Nephron (organoid): ENCODE measurements at regions not wholly inside any gene's neighbourhood (a gene's known extent, or its start where the extent isn't known, plus 50 kb on each side); places are given as distances from the start of the nearest gene placed in this dataset.

Experiments
- H3K27ac Mint-ChIP-seq, 3 experiments: 2 replicates each; pipeline ENCODE4 v1.8.0; 2020; ENCODE audit warnings: mixed read lengths in 3 of 3, mild to moderate bottlenecking in 2 of 3, moderate library complexity in 1 of 3
- H3K27me3 Mint-ChIP-seq: 2 replicates; pipeline ENCODE4 v1.8.0; 2021; ENCODE audit warnings: low read depth, mild to moderate bottlenecking, moderate library complexity, mixed read lengths
- H3K36me3 Mint-ChIP-seq: 2 replicates; pipeline ENCODE4 v1.8.0; 2020; ENCODE audit warnings: low read depth, mixed read lengths
- H3K4me1 Mint-ChIP-seq: 2 replicates; pipeline ENCODE4 v1.8.0; 2020; ENCODE audit warnings: mixed read lengths
- H3K4me3 Mint-ChIP-seq, 3 experiments: 2 replicates each; pipeline ENCODE4 v1.8.0; 2020; ENCODE audit warnings: mild to moderate bottlenecking in 3 of 3, mixed read lengths in 3 of 3, moderate library complexity in 2 of 3
- H3K9me3 Mint-ChIP-seq: 2 replicates; pipeline ENCODE4 v1.8.0; 2020; ENCODE audit warnings: mixed read lengths
- CTCF ChIP-seq, 3 experiments: fragments of 200-600 bp; sonication (generic); IDR thresholded peaks; one replicate each; pipeline ENCODE4 v1.5.0; 2021; ENCODE audit warnings: antibody characterized with exemption in 3 of 3; ENCODE audit not compliant: unreplicated experiment in 3 of 3

DNA sequence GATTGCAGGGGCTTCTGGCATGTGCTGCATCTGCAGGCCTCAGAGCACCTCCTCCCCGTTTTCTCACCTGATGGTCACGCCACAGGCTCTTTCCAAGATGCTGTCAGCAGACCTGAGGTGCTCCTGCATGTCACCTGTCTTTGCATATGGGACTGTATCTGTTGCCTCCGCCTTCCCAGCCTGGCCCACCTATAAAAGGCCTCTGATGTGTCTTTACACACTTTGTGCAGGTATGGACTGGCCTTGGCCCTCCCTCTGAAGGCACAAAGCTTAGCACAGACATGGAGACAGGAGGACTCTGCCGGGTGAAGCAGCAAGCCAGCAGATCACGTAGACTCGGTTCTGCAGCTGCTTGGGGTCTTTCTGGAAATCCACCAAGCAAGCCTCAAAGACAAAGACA is 220.9 kb upstream of the PPP2R2D start:
- Mint-ChIP-seq H3K27ac (no peak overlapping the region), H3K36me3 (no peaks in the 10 kb centered on the region), H3K4me1 (no peaks in the 10 kb centered on the region), H3K9me3 (peaks cover 2% of the 10 kb centered on the region), H3K4me3 (no peak overlapping the region), H3K27me3 (peaks cover 39% of the 10 kb centered on the region)
- no peak for TF ChIP-seq CTCF (IDR thresholded peaks at IDR 0.05; ENCODE audit: unreplicated experiment in 3 of 3)

GRCh38 chr10:131681122-131681521 is 219.7 kb upstream of the PPP2R2D start:
- H3K4me1 Mint-ChIP-seq = no peaks in the 10 kb centered on the region
- no peak for TF ChIP-seq CTCF (IDR thresholded peaks at IDR 0.05; ENCODE audit: unreplicated experiment in 3 of 3)

GRCh38 chr10:131681656-131682055 is 219.2 kb upstream of the PPP2R2D start:
- Mint-ChIP-seq H3K27me3 (peaks cover 31% of the 10 kb centered on the region), H3K4me1 (no peaks in the 10 kb centered on the region), H3K27ac (no peak overlapping the region), H3K36me3 (no peaks in the 10 kb centered on the region), H3K9me3 (peaks cover 2% of the 10 kb centered on the region), H3K4me3 (no peak overlapping the region)
- no peak for TF ChIP-seq CTCF (IDR thresholded peaks at IDR 0.05; ENCODE audit: unreplicated experiment in 3 of 3)

More at GRCh38 chr10:131681122-131681521, 219.7 kb upstream of the PPP2R2D start:
- H3K36me3 Mint-ChIP-seq = no peaks in the 10 kb centered on the region
- H3K27me3 Mint-ChIP-seq = peaks cover 32% of the 10 kb centered on the region
- H3K4me3 Mint-ChIP-seq = no peak overlapping the region
- H3K9me3 Mint-ChIP-seq = peaks cover 2% of the 10 kb centered on the region
- no peak overlapping the region for H3K27ac Mint-ChIP-seq

GRCh38 chr10:131682271-131682962 is 218.4 kb upstream of the PPP2R2D start:
- Mint-ChIP-seq H3K36me3 (no peaks in the 10 kb centered on the region), H3K27ac (no peak overlapping the region), H3K4me3 (no peak overlapping the region), H3K4me1 (no peaks in the 10 kb centered on the region), H3K9me3 (peaks cover 2% of the 10 kb centered on the region), H3K27me3 (peaks cover 24% of the 10 kb centered on the region)
- TF ChIP-seq CTCF (IDR thresholded peaks at IDR 0.05; ENCODE audit: unreplicated experiment in 3 of 3) = no peak

GRCh38 chr10:131683281-131683861 is 217.4 kb upstream of the PPP2R2D start:
- no peaks in the 10 kb centered on the region for H3K4me1 Mint-ChIP-seq
- no peaks in the 10 kb centered on the region for H3K36me3 Mint-ChIP-seq
- peaks cover 19% of the 10 kb centered on the region for H3K27me3 Mint-ChIP-seq
- H3K27ac Mint-ChIP-seq = no peak overlapping the region
- no peaks in the 10 kb centered on the region for H3K9me3 Mint-ChIP-seq
- no peak overlapping the region for H3K4me3 Mint-ChIP-seq
- no peak for TF ChIP-seq CTCF (IDR thresholded peaks at IDR 0.05; ENCODE audit: unreplicated experiment in 3 of 3)

GRCh38 chr10:131683941-131684340 is 216.9 kb upstream of the PPP2R2D start:
- H3K9me3 Mint-ChIP-seq = no peaks in the 10 kb centered on the region
- H3K27ac Mint-ChIP-seq = no peak overlapping the region
- no peak overlapping the region for H3K4me3 Mint-ChIP-seq
- no peaks in the 10 kb centered on the region for H3K4me1 Mint-ChIP-seq
- H3K36me3 Mint-ChIP-seq = no peaks in the 10 kb centered on the region
- peaks cover 19% of the 10 kb centered on the region for H3K27me3 Mint-ChIP-seq
- no peak for TF ChIP-seq CTCF (IDR thresholded peaks at IDR 0.05; ENCODE audit: unreplicated experiment in 3 of 3)
